ENCODE measurements at regions not wholly inside any gene's neighbourhood (a gene's known extent, or its start where the extent isn't known, plus 50 kb on each side); places are given as distances from the start of the nearest gene placed in this dataset.
"Not testable (repeated sequence)": the region's sequence is repeated elsewhere in the genome, so short reads cannot be mapped to it uniquely, and the experiment has no call there.

GRCh38 chr3:139265131-139266016, 78.4 kb upstream of the MRPS22 start:
- H3K9me3 ChIP-seq (ENCODE audit: low read depth, low read length, poor library complexity, severe bottlenecking), result no peaks in the 10 kb centered on the region
- H3K27me3 ChIP-seq (replicated peaks; ENCODE audit: insufficient read depth, low read depth, low read length, poor library complexity), result peaks cover 21% of the 10 kb centered on the region
- BruUV-seq (replicated peaks), result no TSS peak
- no peak for DNase-seq (ENCODE audit: low spot score)
- no peak overlapping the region for H3K27ac ChIP-seq (ENCODE audit: low read depth, low read length, poor library complexity, severe bottlenecking)
- H3K36me3 ChIP-seq (ENCODE audit: insufficient read depth, low read length, poor library complexity, severe bottlenecking), result no peaks in the 10 kb centered on the region
- intact Hi-C loops (cut with micrococcal nuclease; ENCODE audit: unreplicated experiment), result no loop called here
- ChIA-PET CTCF (no interaction called here), POLR2A (ENCODE audit: low non-redundant PET) (no interaction called here)
- H3K4me1 ChIP-seq (ENCODE audit: insufficient read depth, low read length, poor library complexity, severe bottlenecking), result no peaks in the 10 kb centered on the region
- TF ChIP-seq EZH2 (IDR thresholded peaks at IDR 0.05; ENCODE audit: borderline replicate concordance, low read depth, low read length, poor library complexity, severe bottlenecking), result no peak
- TF ChIP-seq, protein P1, sequence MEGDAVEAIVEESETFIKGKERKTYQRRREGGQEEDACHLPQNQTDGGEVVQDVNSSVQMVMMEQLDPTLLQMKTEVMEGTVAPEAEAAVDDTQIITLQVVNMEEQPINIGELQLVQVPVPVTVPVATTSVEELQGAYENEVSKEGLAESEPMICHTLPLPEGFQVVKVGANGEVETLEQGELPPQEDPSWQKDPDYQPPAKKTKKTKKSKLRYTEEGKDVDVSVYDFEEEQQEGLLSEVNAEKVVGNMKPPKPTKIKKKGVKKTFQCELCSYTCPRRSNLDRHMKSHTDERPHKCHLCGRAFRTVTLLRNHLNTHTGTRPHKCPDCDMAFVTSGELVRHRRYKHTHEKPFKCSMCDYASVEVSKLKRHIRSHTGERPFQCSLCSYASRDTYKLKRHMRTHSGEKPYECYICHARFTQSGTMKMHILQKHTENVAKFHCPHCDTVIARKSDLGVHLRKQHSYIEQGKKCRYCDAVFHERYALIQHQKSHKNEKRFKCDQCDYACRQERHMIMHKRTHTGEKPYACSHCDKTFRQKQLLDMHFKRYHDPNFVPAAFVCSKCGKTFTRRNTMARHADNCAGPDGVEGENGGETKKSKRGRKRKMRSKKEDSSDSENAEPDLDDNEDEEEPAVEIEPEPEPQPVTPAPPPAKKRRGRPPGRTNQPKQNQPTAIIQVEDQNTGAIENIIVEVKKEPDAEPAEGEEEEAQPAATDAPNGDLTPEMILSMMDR (conservative IDR thresholded peaks at IDR 0.05; ENCODE audit: low read depth, low read length), result no peak
- H3K4me3 ChIP-seq (ENCODE audit: low read depth, low read length, poor library complexity, severe bottlenecking), result no peak overlapping the region

DNA sequence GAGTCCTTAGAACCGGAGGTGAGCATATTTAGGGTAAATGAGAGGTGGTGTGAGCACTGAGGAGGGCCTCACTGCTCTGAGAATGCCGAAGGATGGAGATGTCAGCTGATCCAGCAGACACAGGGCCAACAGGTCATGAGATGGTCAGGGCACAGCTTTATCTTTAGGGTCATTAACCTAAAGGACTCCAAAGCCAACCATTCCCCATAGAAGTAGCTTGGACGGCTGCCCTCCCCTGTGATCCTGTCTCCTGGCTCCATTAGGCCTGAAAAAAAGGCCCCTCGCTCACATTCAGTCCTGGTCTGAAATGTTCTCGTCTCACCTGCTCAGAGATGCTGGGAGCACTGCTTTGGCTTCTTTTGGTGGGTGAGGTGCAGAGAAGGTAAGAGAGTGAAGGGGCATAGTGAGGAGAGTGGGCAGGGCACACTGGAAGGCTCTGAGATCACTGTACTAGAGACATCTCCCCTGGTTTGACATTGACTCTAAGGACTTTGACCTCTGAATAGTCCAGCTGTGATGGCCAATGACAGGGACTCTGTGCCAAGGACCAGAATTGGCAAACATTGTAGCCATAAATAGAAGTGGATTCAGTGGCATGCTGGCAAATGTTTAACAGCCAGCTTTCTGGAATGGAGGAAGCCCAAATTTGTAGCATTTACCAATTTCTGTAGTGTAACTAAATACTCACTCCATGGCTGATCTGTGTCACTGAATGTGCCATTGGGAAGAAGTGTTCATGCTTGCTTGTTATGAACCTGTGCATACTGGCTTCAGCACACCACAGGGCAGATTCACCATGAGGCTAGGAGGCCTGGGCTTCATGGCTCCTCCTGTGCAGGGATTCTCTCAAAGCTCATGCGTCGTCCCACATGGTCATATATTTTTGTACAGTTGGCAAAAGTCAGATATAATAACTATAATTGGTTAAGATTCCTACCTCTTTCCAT, 76.2 kb upstream of the MRPS22 start:
- no peaks in the 10 kb centered on the region for H3K9me3 ChIP-seq (ENCODE audit: low read depth, low read length, poor library complexity, severe bottlenecking)
- no TSS peak for BruUV-seq (replicated peaks)
- intact Hi-C loops (cut with micrococcal nuclease; ENCODE audit: unreplicated experiment), result no loop called here
- POLR2A ChIA-PET (ENCODE audit: low non-redundant PET), result interaction anchor here (0.6 kb wide), 1 partner anchor 900 kb away, joined by 3 read pairs; no protein-coding TSS in a partner anchor
- no peak overlapping the region for H3K27ac ChIP-seq (ENCODE audit: low read depth, low read length, poor library complexity, severe bottlenecking)
- no peaks in the 10 kb centered on the region for H3K4me1 ChIP-seq (ENCODE audit: insufficient read depth, low read length, poor library complexity, severe bottlenecking)
- peaks cover 27% of the 10 kb centered on the region for H3K27me3 ChIP-seq (replicated peaks; ENCODE audit: insufficient read depth, low read depth, low read length, poor library complexity)
- no peaks in the 10 kb centered on the region for H3K36me3 ChIP-seq (ENCODE audit: insufficient read depth, low read length, poor library complexity, severe bottlenecking)
- TF ChIP-seq, protein P1 (conservative IDR thresholded peaks at IDR 0.05; ENCODE audit: low read depth, low read length), result no peak
- TF ChIP-seq EZH2 (IDR thresholded peaks at IDR 0.05; ENCODE audit: borderline replicate concordance, low read depth, low read length, poor library complexity, severe bottlenecking), result no peak
- CTCF ChIA-PET, result no interaction called here
- no peak for DNase-seq (ENCODE audit: low spot score)
- no peak overlapping the region for H3K4me3 ChIP-seq (ENCODE audit: low read depth, low read length, poor library complexity, severe bottlenecking)

- CTCF ChIA-PET, result no interaction called here
- H3K9me3 ChIP-seq (ENCODE audit: low read depth, low read length, poor library complexity, severe bottlenecking), result no peaks in the 10 kb centered on the region
- POLR2A ChIA-PET (ENCODE audit: low non-redundant PET), result no interaction called here
- no TSS peak for BruUV-seq (replicated peaks)
- no peak for DNase-seq (ENCODE audit: low spot score)
- TF ChIP-seq EZH2 (IDR thresholded peaks at IDR 0.05; ENCODE audit: borderline replicate concordance, low read depth, low read length, poor library complexity, severe bottlenecking), result no peak
- TF ChIP-seq, protein P1 (conservative IDR thresholded peaks at IDR 0.05; ENCODE audit: low read depth, low read length), result no peak
- intact Hi-C loops (cut with micrococcal nuclease; ENCODE audit: unreplicated experiment), result no loop called here
- H3K36me3 ChIP-seq (ENCODE audit: insufficient read depth, low read length, poor library complexity, severe bottlenecking), result no peaks in the 10 kb centered on the region
- no peak overlapping the region for H3K27ac ChIP-seq (ENCODE audit: low read depth, low read length, poor library complexity, severe bottlenecking)
- H3K27me3 ChIP-seq (replicated peaks; ENCODE audit: insufficient read depth, low read depth, low read length, poor library complexity), result peaks cover 41% of the 10 kb centered on the region
- no peak overlapping the region for H3K4me3 ChIP-seq (ENCODE audit: low read depth, low read length, poor library complexity, severe bottlenecking)
- no peaks in the 10 kb centered on the region for H3K4me1 ChIP-seq (ENCODE audit: insufficient read depth, low read length, poor library complexity, severe bottlenecking)
Measured at GRCh38 chr3:139269984-139270383, 73.8 kb upstream of the MRPS22 start.

GRCh38 chr3:139270652-139271051, 73.2 kb upstream of the MRPS22 start:
- H3K4me3 ChIP-seq (ENCODE audit: low read depth, low read length, poor library complexity, severe bottlenecking); BruUV-seq (replicated peaks); intact Hi-C loops (cut with micrococcal nuclease; ENCODE audit: unreplicated experiment); H3K4me1 ChIP-seq (ENCODE audit: insufficient read depth, low read length, poor library complexity, severe bottlenecking); H3K36me3 ChIP-seq (ENCODE audit: insufficient read depth, low read length, poor library complexity, severe bottlenecking); H3K9me3 ChIP-seq (ENCODE audit: low read depth, low read length, poor library complexity, severe bottlenecking); CTCF ChIA-PET; POLR2A ChIA-PET (ENCODE audit: low non-redundant PET); H3K27ac ChIP-seq (ENCODE audit: low read depth, low read length, poor library complexity, severe bottlenecking); DNase-seq (ENCODE audit: low spot score): not testable (repeated sequence)
- peaks cover 46% of the 10 kb centered on the region for H3K27me3 ChIP-seq (replicated peaks; ENCODE audit: insufficient read depth, low read depth, low read length, poor library complexity)

All from A673 (cell line).